ENCODE measurements at regions not wholly inside any gene's neighbourhood (a gene's known extent, or its start where the extent isn't known, plus 50 kb on each side); places are given as distances from the start of the nearest gene placed in this dataset.

DNA sequence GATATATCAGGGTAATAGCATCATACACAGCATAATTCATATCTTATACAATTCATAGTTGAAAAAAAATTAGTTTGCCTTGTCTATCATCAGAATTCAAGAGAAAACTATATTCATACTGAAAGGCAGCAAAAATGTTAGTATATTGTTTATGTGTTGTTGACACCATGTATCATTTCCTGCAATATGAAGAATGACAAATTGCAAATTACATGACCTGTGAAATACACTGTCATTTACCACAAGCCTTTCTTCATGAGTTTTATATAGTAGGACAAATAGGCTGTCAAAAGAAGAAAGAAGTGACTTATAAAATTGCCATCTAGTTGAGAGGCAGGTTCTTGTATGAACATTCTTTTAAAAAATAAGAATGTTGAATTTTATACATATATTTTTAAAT is 1136.3 kb upstream of the CDH9 start:
- ChIA-PET CTCF (interaction anchor here (1.3 kb wide), 1 partner anchor 170 kb away, joined by 3 read pairs; no protein-coding TSS in a partner anchor), POLR2A (no interaction called here)
- no peaks in the 10 kb centered on the region for H3K36me3 ChIP-seq (ENCODE audit: control insufficient read depth in 2 of 2, extremely low read depth in 1 of 2, insufficient read depth in 2 of 2, low read length in 2 of 2)
- BruUV-seq (replicated peaks), result no TSS peak
- H3K9me1 ChIP-seq (replicated peaks; ENCODE audit: control insufficient read depth, extremely low read depth, insufficient read depth, low read length), result no peaks in the 10 kb centered on the region
- no peaks in the 10 kb centered on the region for H3K9me3 ChIP-seq (replicated peaks; ENCODE audit: control insufficient read depth, insufficient read depth, low read length)
- no peak overlapping the region for H3K9ac ChIP-seq (replicated peaks; ENCODE audit: extremely low read depth, insufficient read depth, low read length)
- no peak overlapping the region for H2AFZ ChIP-seq (ENCODE audit: low read depth, low read length)
- H3K27me3 ChIP-seq (ENCODE audit: control insufficient read depth in 2 of 2, insufficient read depth in 2 of 2, low read length in 2 of 2), result no peaks in the 10 kb centered on the region
- no peaks in the 10 kb centered on the region for H3K79me2 ChIP-seq (ENCODE audit: control insufficient read depth, insufficient read depth, low read length)
- H3K4me1 ChIP-seq (ENCODE audit: control insufficient read depth, extremely low read depth, insufficient read depth, low read length), result no peaks in the 10 kb centered on the region
- no peaks in the 10 kb centered on the region for H4K20me1 ChIP-seq (replicated peaks; ENCODE audit: control insufficient read depth, extremely low read depth, insufficient read depth, low read length)
- no peak overlapping the region for H3K27ac ChIP-seq (ENCODE audit: insufficient read depth, low read depth, low read length)
- FAIRE-seq (no peak), DNase-seq (ENCODE audit: low read depth, low spot score) (no peak)
- intact Hi-C loops (cut with micrococcal nuclease) (no loop called here), dilution Hi-C loops (cut with MboI; ENCODE audit: extremely low pct_ligation_motif_present, low sequenced_read_pairs) (no loop called here)
- TF ChIP-seq GATA2 (IDR thresholded peaks at IDR 0.05; ENCODE audit: insufficient read depth, insufficient read length, low read depth, low read length) (no peak), JUN (IDR thresholded peaks at IDR 0.05; ENCODE audit: borderline replicate concordance, insufficient read depth, insufficient read length, low read depth) (no peak), EZH2 (IDR thresholded peaks at IDR 0.05; ENCODE audit: borderline replicate concordance, low read depth, low read length, severe bottlenecking) (no peak), POLR2A (IDR thresholded peaks at IDR 0.05; ENCODE audit: low read depth, low read length) (no peak), MYC (IDR thresholded peaks at IDR 0.05; ENCODE audit: low read depth, low read length) (no peak), POLR2AphosphoS5 (IDR thresholded peaks at IDR 0.05; ENCODE audit: insufficient read depth, low read depth, low read length) (no peak), FOS (IDR thresholded peaks at IDR 0.05; ENCODE audit: borderline replicate concordance, insufficient read depth, low read length) (no peak)
- TF ChIP-seq, protein P1, sequence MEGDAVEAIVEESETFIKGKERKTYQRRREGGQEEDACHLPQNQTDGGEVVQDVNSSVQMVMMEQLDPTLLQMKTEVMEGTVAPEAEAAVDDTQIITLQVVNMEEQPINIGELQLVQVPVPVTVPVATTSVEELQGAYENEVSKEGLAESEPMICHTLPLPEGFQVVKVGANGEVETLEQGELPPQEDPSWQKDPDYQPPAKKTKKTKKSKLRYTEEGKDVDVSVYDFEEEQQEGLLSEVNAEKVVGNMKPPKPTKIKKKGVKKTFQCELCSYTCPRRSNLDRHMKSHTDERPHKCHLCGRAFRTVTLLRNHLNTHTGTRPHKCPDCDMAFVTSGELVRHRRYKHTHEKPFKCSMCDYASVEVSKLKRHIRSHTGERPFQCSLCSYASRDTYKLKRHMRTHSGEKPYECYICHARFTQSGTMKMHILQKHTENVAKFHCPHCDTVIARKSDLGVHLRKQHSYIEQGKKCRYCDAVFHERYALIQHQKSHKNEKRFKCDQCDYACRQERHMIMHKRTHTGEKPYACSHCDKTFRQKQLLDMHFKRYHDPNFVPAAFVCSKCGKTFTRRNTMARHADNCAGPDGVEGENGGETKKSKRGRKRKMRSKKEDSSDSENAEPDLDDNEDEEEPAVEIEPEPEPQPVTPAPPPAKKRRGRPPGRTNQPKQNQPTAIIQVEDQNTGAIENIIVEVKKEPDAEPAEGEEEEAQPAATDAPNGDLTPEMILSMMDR (IDR thresholded peaks at IDR 0.05; ENCODE audit: extremely low read depth in 1 of 2, insufficient read depth in 1 of 2, low read depth in 1 of 2, low read length in 2 of 2), result no peak
- TF ChIP-seq, protein P2, sequence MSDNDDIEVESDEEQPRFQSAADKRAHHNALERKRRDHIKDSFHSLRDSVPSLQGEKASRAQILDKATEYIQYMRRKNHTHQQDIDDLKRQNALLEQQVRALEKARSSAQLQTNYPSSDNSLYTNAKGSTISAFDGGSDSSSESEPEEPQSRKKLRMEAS (IDR thresholded peaks at IDR 0.05; ENCODE audit: insufficient read depth, insufficient read length), result no peak
- H3K4me2 ChIP-seq (ENCODE audit: insufficient read depth, low read length), result no peak overlapping the region
- H3K4me3 ChIP-seq (replicated peaks in 1 of 3; ENCODE audit: insufficient read depth in 1 of 3, low read depth in 1 of 3, low read length in 3 of 3), result no peak overlapping the region

All from endothelial cell of umbilical vein (primary cell).